ENCODE measurements at regions not wholly inside any gene's neighbourhood (a gene's known extent, or its start where the extent isn't known, plus 50 kb on each side); places are given as distances from the start of the nearest gene placed in this dataset.

- DNase-seq = no peak
These were observed 75.5 kb upstream of the UNC5A start for GRCh38 chr5:176734756-176735342.

GRCh38 chr5:176735383-176736265, 74.7 kb upstream of the UNC5A start:
- no peak for DNase-seq

- no peak for DNase-seq
These were observed 73.9 kb upstream of the UNC5A start for GRCh38 chr5:176736301-176736930.

GRCh38 chr5:176736931-176737745, 73.2 kb upstream of the UNC5A start:
- DNase-seq = no peak

- DNase-seq = no peak
These were observed 72.4 kb upstream of the UNC5A start for GRCh38 chr5:176737746-176738636.

GRCh38 chr5:176738637-176739250, 71.6 kb upstream of the UNC5A start:
- DNase-seq = no peak

GRCh38 chr5:176739461-176740051, 70.8 kb upstream of the UNC5A start:
- DNase-seq = no peak

GRCh38 chr5:176740131-176740701, 70.1 kb upstream of the UNC5A start:
- no peak for DNase-seq

- DNase-seq = no peak
These were observed 69.5 kb upstream of the UNC5A start for GRCh38 chr5:176740702-176741496.

- DNase-seq = no peak
These were observed 68.7 kb upstream of the UNC5A start for GRCh38 chr5:176741561-176742211.

GRCh38 chr5:176742246-176743105, 67.9 kb upstream of the UNC5A start:
- no peak for DNase-seq

- no peak for DNase-seq
These were observed 67.1 kb upstream of the UNC5A start for GRCh38 chr5:176743136-176743861.

GRCh38 chr5:176743868-176744583, 66.3 kb upstream of the UNC5A start:
- DNase-seq = no peak

- DNase-seq = no peak
These were observed 65.8 kb upstream of the UNC5A start for GRCh38 chr5:176744584-176744965.

- no peak for DNase-seq
These were observed 62.7 kb upstream of the UNC5A start for GRCh38 chr5:176747670-176748072.

- DNase-seq = no peak
These were observed 62.0 kb upstream of the UNC5A start for GRCh38 chr5:176748073-176748966.
